Head of caudate nucleus (tissue), 42 donors: ENCODE measurements at regions not wholly inside any gene's neighbourhood (a gene's known extent, or its start where the extent isn't known, plus 50 kb on each side); places are given as distances from the start of the nearest gene placed in this dataset.

Experiments used
- DNase-seq, 42 donors: peaks; one replicate each; pipeline versions ENCODE4 v3.0.0 to v3.0.0-alpha.2; 2020 to 2021; ENCODE audit warnings: mixed read lengths in 7 of 42
- intact Hi-C: fragments of 100-400 bp; cut with DNase I; formaldehyde crosslinking; loops from one replicate; pipeline ENCODE4 v1.15.0; 2022

DNA sequence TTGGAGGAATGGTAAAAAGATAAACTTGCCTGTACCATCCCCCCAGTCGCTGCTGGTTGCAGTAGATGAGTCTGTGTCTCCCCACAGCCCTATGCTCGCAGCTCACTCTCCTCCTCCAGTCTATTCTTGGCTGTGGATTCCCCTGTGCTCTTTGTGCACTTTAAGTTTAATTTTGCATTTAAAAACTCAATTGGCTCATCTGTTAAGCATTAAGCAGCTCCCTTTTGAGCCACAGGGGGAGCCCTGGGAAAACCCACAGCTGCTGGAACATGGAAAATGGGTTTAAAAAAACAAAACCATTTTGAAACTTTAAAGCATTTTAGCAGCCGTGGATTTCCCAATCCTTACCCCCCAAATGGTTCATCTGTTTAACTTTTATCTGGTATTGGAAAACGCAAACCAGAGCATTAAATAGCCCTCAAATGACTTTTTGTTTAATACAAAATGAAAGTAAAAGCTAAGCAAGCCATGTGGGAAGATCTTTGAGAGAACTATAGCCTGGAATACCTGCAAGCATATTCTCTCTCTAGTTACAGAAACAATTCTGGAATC is 536.9 kb downstream of the ZIC1 start:
- DNase-seq, result peak in 38 of 42 donors; percentile 11 to 80 (median 40)
- intact Hi-C loops, result loop anchor here (10.0 kb wide), 1 partner anchor 129 kb away; no protein-coding TSS in a partner anchor

DNA sequence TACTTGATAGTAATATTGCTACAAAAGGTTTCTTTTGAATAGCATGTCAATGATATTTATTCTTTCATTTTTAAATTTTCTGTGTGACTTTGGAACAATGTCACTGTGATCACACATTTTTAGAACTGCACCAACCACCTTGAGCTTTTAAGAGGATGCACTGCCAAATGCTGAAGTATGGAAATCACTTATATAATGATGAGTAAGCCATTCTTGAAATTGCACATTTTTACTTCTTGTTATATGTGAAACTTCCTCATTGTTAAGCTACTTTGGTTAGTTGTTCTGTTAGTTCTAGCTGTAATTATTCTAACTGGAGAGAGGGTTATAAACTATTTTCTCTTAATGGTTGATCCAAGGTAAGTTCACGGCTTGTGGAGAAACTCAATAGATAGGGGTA is 547.5 kb downstream of the ZIC1 start:
- DNase-seq, result no peak
- intact Hi-C loops, result no loop called here

DNA sequence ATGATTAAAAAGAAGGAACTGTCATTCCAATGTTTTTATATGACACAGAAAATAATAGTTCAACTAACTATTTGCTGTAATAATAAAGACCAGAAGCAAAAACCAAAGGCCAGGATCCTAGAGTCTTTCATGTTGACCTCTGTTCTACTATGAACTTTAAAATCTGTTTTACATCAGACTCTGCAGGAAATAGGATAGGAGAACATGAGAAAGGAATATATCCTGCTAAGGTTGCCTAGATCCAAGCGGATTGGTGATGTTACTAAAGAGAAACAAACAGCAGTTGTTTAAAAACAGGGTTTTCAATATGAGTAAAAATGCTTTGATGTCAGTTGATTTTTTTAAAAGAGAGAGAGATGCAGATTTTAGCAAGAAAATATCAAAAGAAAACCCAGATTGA is 549.6 kb downstream of the ZIC1 start:
- no peak for DNase-seq
- intact Hi-C loops, result no loop called here

DNA sequence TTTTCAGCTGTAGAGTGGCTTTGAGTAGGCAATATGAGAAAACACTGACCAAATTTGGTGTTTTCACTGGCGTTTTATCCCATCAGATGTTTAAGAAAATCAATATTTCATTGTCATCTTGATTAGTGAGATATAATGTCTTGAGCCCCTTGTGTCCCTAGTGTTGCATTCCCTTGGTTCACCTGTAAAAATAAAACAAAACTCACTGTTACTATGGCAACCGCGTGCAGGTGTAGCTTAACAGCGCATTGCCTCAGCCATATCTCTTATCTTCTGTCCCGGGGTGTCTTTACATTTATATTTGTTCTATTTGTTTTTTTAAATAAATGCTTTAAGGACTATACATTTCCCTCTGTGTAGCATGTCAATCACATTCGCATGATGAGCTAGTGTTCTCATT is 551.6 kb downstream of the ZIC1 start:
- intact Hi-C loops, result no loop called here
- DNase-seq, result no peak

DNA sequence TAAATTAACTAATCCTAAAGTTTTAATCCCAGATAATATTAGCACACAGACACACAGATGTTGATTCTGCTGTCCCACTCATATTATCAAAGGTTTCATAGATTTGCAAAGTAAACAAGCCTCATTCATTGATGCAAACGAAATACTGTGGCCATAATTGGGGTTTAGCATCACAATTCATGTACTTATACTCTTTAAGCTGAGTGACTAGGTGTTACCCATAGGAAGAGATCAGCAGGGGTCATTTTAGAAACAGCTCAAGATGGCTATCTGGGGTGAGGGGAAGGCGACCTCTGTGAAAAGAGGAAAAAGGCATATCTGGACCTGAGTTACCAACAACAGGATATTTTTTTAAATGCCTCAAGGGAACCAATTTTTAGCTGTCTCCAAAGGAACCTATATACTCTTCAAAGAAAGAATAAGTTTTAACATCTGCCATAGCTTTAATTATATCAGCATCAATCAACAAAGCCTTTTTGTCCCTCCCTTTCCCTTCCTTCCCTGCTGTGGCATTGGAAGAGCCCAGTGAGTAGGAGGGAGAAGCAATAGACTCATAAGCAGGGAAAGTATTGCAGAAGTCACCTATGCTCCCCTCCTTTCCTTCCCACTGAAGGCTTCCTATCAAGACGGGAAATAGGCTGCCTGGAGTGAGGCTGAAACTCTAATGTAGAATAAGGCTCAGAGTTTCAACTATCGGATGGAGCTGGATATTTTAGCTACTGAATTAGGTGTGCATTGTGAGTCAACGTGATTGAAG is 553.4 kb downstream of the ZIC1 start:
- intact Hi-C loops, result no loop called here
- no peak for DNase-seq

DNA sequence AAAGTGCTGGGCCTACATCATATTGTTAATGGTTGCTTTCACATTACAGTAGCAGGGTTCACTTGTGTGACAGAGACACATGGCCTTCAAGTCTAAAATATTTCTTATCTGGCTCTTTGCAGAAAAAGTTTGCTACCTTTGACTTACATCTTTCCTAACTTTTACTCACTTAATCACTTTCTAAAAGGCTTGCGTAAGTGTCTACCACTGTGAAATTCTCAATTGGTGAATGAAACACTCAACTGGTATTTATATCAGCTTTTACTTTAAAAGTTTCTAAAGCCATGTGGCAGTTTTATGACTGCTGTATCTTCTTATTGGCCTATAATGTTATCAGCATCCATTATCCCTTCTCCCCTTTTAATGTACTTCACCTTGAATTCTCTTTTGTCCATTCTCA is 554.5 kb downstream of the ZIC1 start:
- intact Hi-C loops, result no loop called here
- no peak for DNase-seq

DNA sequence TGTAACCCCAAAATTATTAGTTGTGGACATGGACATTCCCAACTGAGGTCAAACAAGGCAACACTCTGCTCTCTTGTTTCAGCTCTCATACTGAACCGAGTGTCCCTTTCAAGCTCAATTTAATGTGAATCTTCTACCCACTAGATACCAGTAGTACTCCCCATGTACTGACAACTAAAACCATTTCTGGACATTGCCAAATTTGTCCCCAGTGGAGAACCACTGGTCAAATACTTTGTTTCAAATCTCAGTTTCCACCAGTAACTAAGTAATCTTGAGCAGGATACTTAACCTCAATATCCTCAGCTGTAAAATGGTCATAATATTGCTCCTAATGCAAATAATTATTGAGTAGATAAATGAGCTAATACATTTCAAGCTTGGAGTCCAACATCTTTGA is 566.0 kb downstream of the ZIC1 start:
- no peak for DNase-seq
- intact Hi-C loops, result no loop called here

DNA sequence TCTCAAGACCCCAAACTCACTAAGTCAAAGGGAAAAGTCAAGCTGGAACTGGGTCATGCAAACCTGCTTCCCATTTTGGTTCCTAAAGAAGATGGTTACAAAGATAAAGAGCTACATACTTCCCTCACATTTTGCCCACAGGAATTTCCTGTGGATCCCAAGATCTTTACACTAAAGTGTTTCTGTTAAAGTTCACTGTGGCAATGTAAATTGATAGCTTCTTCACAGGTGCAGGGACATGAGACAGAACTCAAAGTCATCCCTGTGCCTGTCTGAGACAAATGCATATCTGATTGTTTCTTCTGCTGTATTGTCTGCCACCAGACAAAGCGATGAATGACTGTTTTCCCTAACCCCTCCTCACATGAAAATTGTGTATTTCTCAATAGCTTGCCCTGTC is 567.8 kb downstream of the ZIC1 start:
- DNase-seq, result no peak
- intact Hi-C loops, result no loop called here

DNA sequence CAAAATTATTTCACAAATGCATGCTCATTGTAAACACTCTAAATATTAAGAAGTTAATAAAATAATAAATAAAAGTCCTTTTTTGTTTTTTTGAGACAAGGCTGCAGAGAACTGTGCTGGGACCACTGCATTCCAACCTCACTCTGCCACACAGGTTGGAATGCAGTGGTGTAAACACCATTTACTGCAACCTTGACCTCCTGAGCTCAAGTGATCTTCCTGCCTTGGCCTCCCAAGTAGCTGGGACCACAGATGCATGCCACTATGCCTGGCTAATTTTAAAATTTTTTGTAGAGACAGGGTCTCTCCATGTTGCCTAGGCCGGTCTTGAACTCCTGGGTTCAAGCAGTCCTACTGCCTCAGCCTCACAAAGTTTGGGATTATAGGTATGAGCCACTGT is 578.4 kb downstream of the ZIC1 start:
- DNase-seq, result no peak
- intact Hi-C loops, result no loop called here

DNA sequence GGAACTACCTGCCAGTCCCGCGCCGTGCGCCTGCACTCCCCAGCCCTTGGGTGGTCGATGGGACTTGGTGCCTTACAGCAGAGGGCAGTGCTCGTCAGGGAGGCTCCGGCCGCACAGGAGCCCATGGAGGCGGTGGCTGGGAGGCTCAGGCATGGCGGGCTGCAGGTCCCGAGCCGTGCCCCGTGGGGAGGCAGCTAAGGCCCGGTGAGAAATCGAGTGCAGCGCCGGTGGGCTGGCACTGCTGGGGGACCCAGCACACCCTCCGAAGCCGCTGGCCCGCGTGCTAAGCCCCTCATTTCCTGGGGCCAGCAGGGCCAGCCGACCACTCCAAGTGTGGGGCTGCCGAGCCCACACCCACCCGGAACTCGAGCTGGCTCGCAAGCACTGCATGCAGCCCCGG is 580.2 kb downstream of the ZIC1 start:
- no peak for DNase-seq
- intact Hi-C loops, result no loop called here

DNA sequence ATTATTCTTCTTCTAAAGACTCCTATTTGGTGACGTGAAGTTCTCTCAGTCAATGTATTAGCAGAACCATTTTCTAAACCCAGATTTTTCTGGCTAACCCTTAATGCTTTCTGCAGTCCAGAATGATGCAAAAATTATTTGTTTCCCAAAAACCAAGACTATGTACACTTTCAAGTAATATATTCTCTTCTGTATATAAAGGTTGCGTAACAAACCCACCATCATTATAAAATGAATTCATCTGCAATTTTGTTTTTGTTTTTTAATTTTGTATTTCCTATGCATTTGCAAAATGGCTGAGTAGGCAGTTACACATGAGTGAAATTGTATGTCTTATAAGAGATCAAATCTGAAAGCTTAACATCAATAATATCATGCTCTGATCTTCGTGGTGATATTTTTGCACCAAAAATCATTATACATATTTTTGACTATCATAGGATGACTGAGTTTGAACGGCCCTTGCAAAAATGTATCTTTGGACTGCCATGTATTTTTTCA is 593.6 kb downstream of the ZIC1 start:
- DNase-seq, result no peak
- intact Hi-C loops, result no loop called here

DNA sequence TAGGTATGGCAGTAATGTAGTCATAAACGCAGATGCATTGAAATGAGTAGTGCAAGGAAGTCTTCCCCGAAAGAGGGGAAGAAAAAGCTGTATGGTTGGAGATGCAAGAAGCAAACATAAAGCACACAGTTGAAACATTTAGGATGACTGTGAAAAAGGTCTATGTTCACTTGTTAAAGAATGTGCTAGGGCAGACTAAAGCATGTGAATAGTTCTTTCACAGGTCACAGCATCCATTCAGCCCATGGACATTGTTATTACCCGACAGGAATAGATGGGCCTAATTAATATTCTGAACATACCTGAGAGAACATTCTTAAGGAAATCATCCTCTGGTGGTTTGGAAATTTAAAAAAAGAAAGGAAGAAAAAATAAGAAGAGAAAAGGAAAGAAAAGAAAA is 595.2 kb downstream of the ZIC1 start:
- DNase-seq, result no peak
- intact Hi-C loops, result no loop called here

DNA sequence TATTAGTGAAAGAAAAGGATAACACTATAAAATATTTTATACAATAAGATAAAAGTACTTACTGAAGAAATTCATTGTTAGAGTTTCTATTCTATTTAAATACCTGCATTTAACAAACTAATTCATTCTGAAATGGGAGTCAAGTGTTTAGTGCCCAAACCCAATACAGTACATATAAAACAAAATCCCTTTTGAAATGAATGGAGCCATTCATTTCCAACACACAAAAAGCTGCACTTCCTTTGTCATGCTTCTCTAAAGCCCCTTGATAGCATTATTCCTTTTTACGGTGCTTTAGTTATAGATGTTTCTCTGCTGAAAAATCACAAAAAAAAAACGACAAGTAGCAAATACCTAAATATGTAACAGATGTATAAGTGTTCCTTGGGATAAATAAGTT is 596.3 kb downstream of the ZIC1 start:
- intact Hi-C loops, result no loop called here

DNA sequence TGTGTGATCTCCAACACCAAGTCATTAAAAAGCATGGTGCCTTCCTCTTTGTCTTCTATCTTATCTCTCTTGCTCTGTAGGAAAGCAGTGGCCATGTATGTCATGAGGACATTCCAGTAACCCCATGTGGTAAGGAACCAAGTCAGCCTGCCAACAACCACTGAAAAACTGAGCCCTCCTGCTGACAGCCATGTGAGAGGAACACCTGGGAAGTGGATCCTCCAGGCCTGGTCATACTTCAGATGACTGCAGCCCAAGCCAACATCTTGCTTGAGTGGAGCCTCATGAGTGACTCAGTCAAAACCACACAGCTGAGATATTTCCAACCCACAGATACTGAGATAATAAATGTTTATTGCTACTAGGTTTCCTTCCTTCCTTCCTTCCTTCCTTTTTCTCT is 597.3 kb downstream of the ZIC1 start:
- DNase-seq, result no peak
- intact Hi-C loops, result no loop called here

More for the DNA sequence above, 596.3 kb downstream of the ZIC1 start:
- no peak for DNase-seq

DNA sequence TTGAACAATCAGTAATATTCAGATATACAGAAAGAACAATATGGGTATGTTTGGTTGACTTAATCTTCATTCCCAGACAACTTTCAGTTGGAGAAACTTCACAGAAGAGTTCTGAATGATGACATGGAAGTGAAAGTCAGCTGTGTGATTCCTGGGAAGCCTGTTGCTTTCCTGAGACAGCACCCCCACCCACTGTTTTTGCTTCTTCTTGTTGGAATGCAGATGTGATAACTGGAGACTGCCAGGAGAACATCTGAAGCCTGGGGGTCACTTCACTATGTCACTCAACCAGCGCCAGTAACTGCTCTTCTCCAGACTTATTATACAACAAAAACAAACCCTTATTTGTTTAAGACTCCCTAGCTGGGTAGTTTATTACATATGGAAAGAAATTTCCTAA is 599.4 kb downstream of the ZIC1 start:
- intact Hi-C loops, result no loop called here
- DNase-seq, result no peak

DNA sequence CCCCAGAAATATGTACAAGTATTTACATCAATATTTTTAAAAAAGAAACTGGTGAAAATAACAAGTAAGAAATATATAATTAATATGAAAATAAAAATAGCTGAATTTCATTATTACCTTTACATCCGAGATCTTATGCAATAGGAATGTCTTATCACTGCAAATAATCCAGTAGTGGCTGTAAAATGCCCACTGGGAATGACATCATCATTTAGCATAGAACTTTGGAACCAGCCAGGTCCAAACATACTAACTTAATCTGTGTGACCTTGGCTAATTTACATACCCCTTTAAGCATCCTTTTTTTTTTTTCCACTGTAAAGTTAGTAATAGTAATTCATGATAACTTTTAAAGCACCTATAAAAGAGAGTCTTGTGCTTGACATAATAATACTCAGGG is 611.7 kb downstream of the ZIC1 start:
- no peak for DNase-seq
- intact Hi-C loops, result no loop called here

DNA sequence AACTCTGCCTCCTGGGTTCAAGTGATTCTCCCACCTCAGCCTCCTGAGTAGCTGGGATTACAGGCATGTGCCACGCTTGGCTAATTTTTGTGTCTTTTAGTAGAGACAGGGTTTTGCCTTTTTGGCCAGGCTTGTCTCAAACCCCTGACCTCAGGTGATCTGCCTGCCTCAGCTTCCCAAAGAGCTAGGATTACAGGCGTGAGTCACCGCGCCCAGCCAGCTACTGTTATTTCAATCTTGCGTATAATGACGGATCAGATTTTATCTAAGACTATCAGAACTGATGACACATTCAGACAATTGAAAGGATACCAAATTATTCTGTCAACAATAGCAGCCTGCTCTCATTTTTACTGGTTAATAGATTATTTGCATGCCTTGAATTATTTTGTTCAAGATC is 612.2 kb downstream of the ZIC1 start:
- DNase-seq, result no peak
- intact Hi-C loops, result no loop called here

DNA sequence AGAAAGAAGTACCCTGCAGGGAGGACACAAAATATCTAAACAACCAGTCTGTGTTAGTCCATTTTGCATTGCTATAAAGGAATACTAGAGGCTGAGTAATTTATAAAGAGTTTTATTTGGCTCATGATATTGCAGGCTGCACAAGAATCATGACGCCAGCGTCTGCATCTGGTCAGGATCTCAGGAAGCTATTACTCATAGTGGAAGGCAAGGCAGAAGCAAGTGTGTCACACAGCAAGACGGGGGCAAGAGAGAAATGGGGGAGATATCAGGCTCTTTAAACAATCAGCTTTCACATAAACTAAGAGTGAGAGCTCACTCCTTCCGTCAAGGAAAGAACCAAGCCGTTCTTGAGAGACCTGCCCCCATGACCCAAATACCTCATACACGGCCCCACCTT is 614.8 kb downstream of the ZIC1 start:
- intact Hi-C loops, result no loop called here

DNA sequence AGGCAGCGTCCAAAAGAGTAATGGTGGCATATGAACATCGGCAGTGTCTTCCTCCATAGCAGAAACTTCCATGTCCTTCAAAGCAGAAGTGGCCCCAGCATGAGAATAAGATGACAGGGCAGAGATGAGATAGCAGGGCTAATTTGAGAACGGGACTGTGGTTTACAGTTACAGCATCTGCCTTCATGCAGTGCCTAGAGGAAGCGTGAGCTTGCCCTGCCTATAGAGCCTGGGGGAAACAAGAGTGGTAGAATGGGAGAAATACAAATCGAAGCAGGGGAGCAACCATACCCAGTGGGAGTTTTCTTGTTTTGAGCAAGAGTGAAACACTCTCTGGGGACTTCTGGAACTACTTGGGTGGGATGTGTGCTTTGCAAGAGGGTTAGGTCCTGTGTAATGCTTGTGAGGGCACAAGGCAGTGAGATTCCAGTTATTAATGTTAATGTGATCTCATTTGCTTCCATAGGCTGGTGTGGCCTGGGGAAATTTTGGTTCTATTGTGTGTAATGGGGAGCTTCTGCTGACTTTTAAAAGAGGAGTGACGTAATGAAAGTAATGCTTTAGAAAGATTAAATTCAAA is 616.9 kb downstream of the ZIC1 start:
- intact Hi-C loops, result no loop called here
- no peak for DNase-seq

More for the DNA sequence above, 614.8 kb downstream of the ZIC1 start:
- DNase-seq, result no peak

DNA sequence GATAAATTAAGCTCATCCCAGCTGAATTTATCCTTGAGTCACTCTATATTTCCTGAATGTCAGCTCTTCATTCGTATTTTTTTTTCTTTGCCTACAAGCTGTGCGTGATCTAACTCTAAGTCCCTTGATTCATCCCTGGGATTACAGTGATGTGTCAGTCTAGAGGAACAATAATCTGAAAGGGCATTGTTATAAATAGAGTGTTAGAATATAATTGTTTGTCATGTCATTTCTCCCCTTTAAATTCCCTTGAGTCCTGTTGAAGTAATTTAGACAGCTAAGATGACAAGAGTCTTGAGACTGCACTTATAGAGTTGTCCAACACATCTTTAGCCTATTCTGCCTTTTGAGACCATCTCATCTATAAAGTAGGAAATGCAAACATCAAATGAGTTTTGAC is 621.8 kb downstream of the ZIC1 start:
- intact Hi-C loops, result no loop called here
- DNase-seq, result no peak

DNA sequence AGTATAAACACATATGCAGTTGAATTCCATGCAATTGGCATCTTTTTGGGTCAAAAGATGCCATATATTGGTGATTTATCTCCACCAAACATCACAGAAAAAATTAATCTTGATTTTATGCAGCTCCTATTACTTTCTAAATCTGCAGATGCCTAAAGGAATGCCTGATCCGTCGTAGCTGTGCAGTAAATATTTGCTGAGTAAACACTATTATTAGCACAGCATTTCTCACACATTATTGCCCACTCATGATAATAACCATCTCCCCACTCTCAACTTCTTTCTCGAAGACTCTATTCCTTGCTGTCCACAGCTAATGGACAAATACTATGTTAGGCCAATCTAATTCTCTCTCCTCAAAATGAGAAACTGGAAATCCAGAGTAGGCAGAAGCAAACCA is 625.2 kb downstream of the ZIC1 start:
- intact Hi-C loops, result no loop called here
- no peak for DNase-seq
